GM21529 (cell line): ENCODE measurements at regions not wholly inside any gene's neighbourhood (a gene's known extent, or its start where the extent isn't known, plus 50 kb on each side); places are given as distances from the start of the nearest gene placed in this dataset.

Experiments
- ATAC-seq: cut with Tn5 transposase; IDR thresholded peaks from one replicate; pipeline ENCODE4 v1.9.1; 2021; ENCODE audit not compliant: unreplicated experiment

GRCh38 chr9:79120941-79121340 lies 450.8 kb upstream of the TLE4 start:
- no peak for ATAC-seq

- no peak for ATAC-seq
Measured at GRCh38 chr9:79123415-79123814, 448.4 kb upstream of the TLE4 start.

- no peak for ATAC-seq
Measured at GRCh38 chr9:79127661-79128060, 444.1 kb upstream of the TLE4 start.

GRCh38 chr9:79129865-79130480 lies 441.8 kb upstream of the TLE4 start:
- no peak for ATAC-seq

GRCh38 chr9:79131246-79131774 lies 440.5 kb upstream of the TLE4 start:
- ATAC-seq, result no peak

- no peak for ATAC-seq
Measured at GRCh38 chr9:79131824-79132377, 439.9 kb upstream of the TLE4 start.

GRCh38 chr9:79134654-79135053 lies 437.1 kb upstream of the TLE4 start:
- ATAC-seq, result no peak

- ATAC-seq, result no peak
Measured at GRCh38 chr9:79135681-79136415, 435.9 kb upstream of the TLE4 start.

- no peak for ATAC-seq
Measured at GRCh38 chr9:79140751-79141150, 431.0 kb upstream of the TLE4 start.

- ATAC-seq, result no peak
Measured at GRCh38 chr9:79143211-79143610, 428.6 kb upstream of the TLE4 start.

- ATAC-seq, result no peak
Measured at GRCh38 chr9:79145442-79145841, 426.3 kb upstream of the TLE4 start.

GRCh38 chr9:79149585-79149984 lies 422.2 kb upstream of the TLE4 start:
- ATAC-seq, result no peak

- no peak for ATAC-seq
Measured at GRCh38 chr9:79151791-79152190, 420.0 kb upstream of the TLE4 start.

GRCh38 chr9:79152306-79152705 lies 419.5 kb upstream of the TLE4 start:
- no peak for ATAC-seq

- no peak for ATAC-seq
Measured at GRCh38 chr9:79154806-79155205, 417.0 kb upstream of the TLE4 start.

- no peak for ATAC-seq
Measured at GRCh38 chr9:79155308-79155707, 416.5 kb upstream of the TLE4 start.

- no peak for ATAC-seq
Measured at GRCh38 chr9:79163544-79163943, 408.2 kb upstream of the TLE4 start.

GRCh38 chr9:79164406-79164805 lies 407.4 kb upstream of the TLE4 start:
- no peak for ATAC-seq

GRCh38 chr9:79165020-79165780 lies 406.6 kb upstream of the TLE4 start:
- no peak for ATAC-seq

GRCh38 chr9:79166005-79166404 lies 405.8 kb upstream of the TLE4 start:
- ATAC-seq, result no peak

GRCh38 chr9:79170643-79171042 lies 401.1 kb upstream of the TLE4 start:
- no peak for ATAC-seq

GRCh38 chr9:79173932-79174331 lies 397.8 kb upstream of the TLE4 start:
- ATAC-seq, result no peak
